IMR-90 (cell line): ENCODE measurements at regions not wholly inside any gene's neighbourhood (a gene's known extent, or its start where the extent isn't known, plus 50 kb on each side); places are given as distances from the start of the nearest gene placed in this dataset.

Experiments used
- ATAC-seq: fragments of 200-7000 bp; cut with Tn5 transposase; 2 replicates; pipeline ENCODE4 v1.9.1; 2020; ENCODE audit warnings: low read depth, mild to moderate bottlenecking, moderate library complexity
- BruUV-seq: library from RNA; stranded (reverse); fragments of 400-500 nt; replicated peaks from 2 replicates; lab custom pipeline; 2021; lab: Mats Ljungman, UMichigan
- CTCF ChIA-PET: fragments of 300-600 bp; formaldehyde crosslinking; extraction: SDS; loops from one replicate; lab custom pipeline; 2021; ENCODE audit warnings: antibody characterized with exemption; lab: Yijun Ruan, JAX
- POLR2A ChIA-PET: fragments of 300-600 bp; sonication (Branson Sonifier 250); formaldehyde crosslinking; loops from one replicate; lab custom pipeline; 2022; ENCODE audit warnings: antibody characterized with exemption; ENCODE audit not compliant: unreplicated experiment; lab: Charles Lee
- DNase-seq: peaks from one replicate; pipeline ENCODE4 v3.0.0; 2013
- H2AFZ ChIP-seq: replicated peaks from 2 replicates; pipeline ENCODE3; 2013; ENCODE audit warnings: low read length, mild to moderate bottlenecking; ENCODE audit not compliant: poor library complexity
- H2AK5ac ChIP-seq: 2 replicates; pipeline ENCODE4 v1.6.1; 2013; ENCODE audit warnings: low read depth, low read length, inconsistent platforms
- H2AK9ac ChIP-seq: replicated peaks from 2 replicates; pipeline ENCODE3; 2013; ENCODE audit warnings: mild to moderate bottlenecking, low read depth, low read length, moderate library complexity; ENCODE audit not compliant: poor library complexity
- H2BK120ac ChIP-seq: 2 replicates; pipeline ENCODE4 v1.6.1; 2013; ENCODE audit warnings: low read depth, low read length, inconsistent platforms
- H2BK15ac ChIP-seq: 3 replicates; pipeline ENCODE4 v1.6.1; 2013; ENCODE audit warnings: low read depth, low read length, inconsistent platforms
- H2BK20ac ChIP-seq: 2 replicates; pipeline ENCODE4 v1.6.1; 2013; ENCODE audit warnings: low read depth, mild to moderate bottlenecking, inconsistent platforms, low read length, moderate library complexity
- H2BK5ac ChIP-seq: 2 replicates; pipeline ENCODE4 v1.6.1; 2013; ENCODE audit warnings: mild to moderate bottlenecking, low read depth, low read length, inconsistent platforms; ENCODE audit not compliant: poor library complexity, severe bottlenecking
- H3K14ac ChIP-seq: replicated peaks from 2 replicates; pipeline ENCODE4 v1.6.1; 2013; ENCODE audit warnings: low read depth, low read length, inconsistent platforms
- H3K18ac ChIP-seq: 2 replicates; pipeline ENCODE4 v1.6.1; 2013; ENCODE audit warnings: low read depth, low read length, control low read depth
- H3K23ac ChIP-seq: 2 replicates; pipeline ENCODE4 v1.6.1; 2013; ENCODE audit warnings: low read depth, low read length, inconsistent platforms
- H3K27ac ChIP-seq: 2 replicates; pipeline ENCODE4 v1.5.1; 2013; ENCODE audit warnings: mild to moderate bottlenecking, control low read depth, low read length; ENCODE audit not compliant: insufficient read depth
- H3K27me3 ChIP-seq: 2 replicates; pipeline ENCODE4 v1.6.1; 2013; ENCODE audit warnings: low read length; ENCODE audit not compliant: control insufficient read depth, insufficient read depth
- H3K36me3 ChIP-seq: 2 replicates; pipeline ENCODE4 v1.6.1; 2013; ENCODE audit warnings: low read length, mixed read lengths; ENCODE audit not compliant: control insufficient read depth, insufficient read depth
- H3K4ac ChIP-seq: 2 replicates; pipeline ENCODE4 v1.6.1; 2013; ENCODE audit warnings: low read depth, low read length, inconsistent platforms
- H3K4me1 ChIP-seq: 2 replicates; pipeline ENCODE4 v1.6.1; 2013; ENCODE audit warnings: low read length, mixed read lengths; ENCODE audit not compliant: control insufficient read depth, insufficient read depth
- H3K4me2 ChIP-seq: 2 replicates; pipeline ENCODE4 v1.6.1; 2013; ENCODE audit warnings: low read depth, mild to moderate bottlenecking, control low read depth, low read length, moderate library complexity
- H3K4me3 ChIP-seq: 2 replicates; pipeline ENCODE4 v1.5.1; 2013; ENCODE audit warnings: low read depth, mild to moderate bottlenecking, control low read depth, low read length, moderate library complexity; ENCODE audit not compliant: insufficient read depth
- H3K56ac ChIP-seq: 2 replicates; pipeline ENCODE4 v1.6.1; 2013; ENCODE audit warnings: low read length, inconsistent platforms; ENCODE audit not compliant: insufficient read depth; ENCODE audit errors: extremely low read depth
- H3K79me1 ChIP-seq, 2 experiments: 2 replicates each; pipeline ENCODE4 v1.6.1; 2013; ENCODE audit warnings: low read length in 2 of 2, inconsistent platforms in 1 of 2, low read depth in 1 of 2
- H3K9ac ChIP-seq: 2 replicates; pipeline ENCODE4 v1.6.1; 2013; ENCODE audit warnings: low read depth, low read length, control low read depth
- H3K9me1 ChIP-seq: 2 replicates; pipeline ENCODE4 v1.6.1; 2013; ENCODE audit warnings: low read length, inconsistent platforms; ENCODE audit not compliant: insufficient read depth
- H3K9me3 ChIP-seq: 2 replicates; pipeline ENCODE4 v1.6.1; 2013; ENCODE audit warnings: low read length; ENCODE audit not compliant: control insufficient read depth, insufficient read depth
- H4K20me1 ChIP-seq: 2 replicates; pipeline ENCODE4 v1.6.1; 2013; ENCODE audit warnings: low read length, inconsistent platforms; ENCODE audit not compliant: insufficient read depth
- H4K5ac ChIP-seq: 2 replicates; pipeline ENCODE4 v1.6.1; 2013; ENCODE audit warnings: mild to moderate bottlenecking, low read depth, low read length, control low read depth
- H4K8ac ChIP-seq, 2 experiments: 2 replicates each; pipeline ENCODE4 v1.6.1; 2013; ENCODE audit warnings: low read depth in 2 of 2, low read length in 2 of 2, control low read depth in 1 of 2, inconsistent platforms in 1 of 2
- H4K91ac ChIP-seq: 2 replicates; pipeline ENCODE4 v1.6.1; 2013; ENCODE audit warnings: low read depth, low read length, inconsistent platforms; ENCODE audit not compliant: insufficient read depth
- RCOR1 ChIP-seq: IDR thresholded peaks from 2 replicates; pipeline ENCODE4 v1.6.1; 2012; ENCODE audit warnings: mild to moderate bottlenecking, low read length, improper control_type of control experiment; ENCODE audit not compliant: insufficient replicate concordance
- WGBS, 2 experiments: methylation state at CpG; one replicate each; pipeline versions ENCODE4 v1.1.5 to v1.1.7; 2013; ENCODE audit warnings: missing lambda C conversion rate in 2 of 2; ENCODE audit not compliant: insufficient read length in 1 of 2; ENCODE audit errors: extremely low coverage in 2 of 2; 5-methylcytosine and 5-hydroxymethylcytosine counted together
- dilution Hi-C: fragments of 300-500 bp; cut with HindIII; formaldehyde crosslinking; loops from one replicate; pipeline ENCODE4 v1.14.3; 2018; ENCODE audit warnings: low sequenced_read_pairs; ENCODE audit not compliant: unreplicated experiment
- in situ Hi-C: fragments of 300-500 bp; cut with MboI; formaldehyde crosslinking; loops from 3 replicates; pipeline ENCODE4 v1.14.3; 2019; ENCODE audit warnings: low sequenced_read_pairs, inconsistent platforms, mixed read lengths
- intact Hi-C: fragments of 100-400 bp; cut with micrococcal nuclease; formaldehyde crosslinking; loops from 2 replicates; pipeline ENCODE4 v1.10.0; 2022

DNA sequence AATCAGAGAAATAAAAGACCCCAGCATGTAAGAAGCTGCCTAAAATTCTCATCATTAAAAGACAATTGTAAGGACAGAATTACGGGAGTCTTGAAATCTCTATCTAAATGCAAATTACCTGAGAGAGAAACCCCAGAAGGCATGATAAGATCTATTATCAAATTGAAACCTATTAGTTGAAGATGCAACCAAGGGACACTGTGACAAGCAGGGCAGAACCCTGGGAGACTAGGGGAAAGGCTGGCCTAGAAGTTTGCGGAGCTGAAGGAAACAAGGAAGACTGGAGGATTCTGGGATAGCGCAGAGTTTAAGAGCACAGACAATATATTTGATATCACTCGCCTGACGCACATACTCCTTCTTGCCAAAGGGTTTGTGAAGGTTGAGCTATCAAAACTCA is 319.5 kb upstream of the CHAC2 start:
- no peaks in the 10 kb centered on the region; the same call in 1 of the 2 replicates for H3K27me3 ChIP-seq
- no peaks in the 10 kb centered on the region for H3K9me1 ChIP-seq
- no peak overlapping the region for H3K9ac ChIP-seq
- no peak overlapping the region for H4K5ac ChIP-seq
- H3K14ac ChIP-seq: no peak overlapping the region
- H2BK120ac ChIP-seq: no peak overlapping the region
- no peaks in the 10 kb centered on the region for H4K20me1 ChIP-seq
- H3K4me1 ChIP-seq: peaks cover 3% of the 10 kb centered on the region
- POLR2A ChIA-PET: no interaction called here
- no peak overlapping the region for H2AK9ac ChIP-seq
- no CpG with 5 or more reads among the region's 5 CpGs for WGBS, 2 experiments
- H3K4me2 ChIP-seq: no peak overlapping the region
- ATAC-seq: no peak
- H3K56ac ChIP-seq: no peak overlapping the region
- H4K91ac ChIP-seq: no peak overlapping the region
- H3K4me3 ChIP-seq: no peak overlapping the region
- H3K27ac ChIP-seq: no peak overlapping the region
- H3K36me3 ChIP-seq: no peaks in the 10 kb centered on the region
- H2BK5ac ChIP-seq: no peak overlapping the region
- H4K8ac ChIP-seq: no peak overlapping the region
- H2BK15ac ChIP-seq: no peak overlapping the region
- no peaks in the 10 kb centered on the region for H3K9me3 ChIP-seq
- no peak for TF ChIP-seq RCOR1
- dilution Hi-C loops (no loop called here), in situ Hi-C loops (no loop called here), intact Hi-C loops (no loop called here)
- CTCF ChIA-PET: no interaction called here
- no peak for DNase-seq
- BruUV-seq: no TSS peak
- no peak overlapping the region for H2AK5ac ChIP-seq
- H3K79me1 ChIP-seq: no peaks in the 10 kb centered on the region
- no peak overlapping the region for H2BK20ac ChIP-seq
- no peak overlapping the region for H2AFZ ChIP-seq
- H3K4ac ChIP-seq: no peak overlapping the region
- no peak overlapping the region for H3K23ac ChIP-seq
- no peak overlapping the region for H3K18ac ChIP-seq
